Left lung (tissue), 4 donors: ENCODE measurements at regions not wholly inside any gene's neighbourhood (a gene's known extent, or its start where the extent isn't known, plus 50 kb on each side); places are given as distances from the start of the nearest gene placed in this dataset.

ENCODE experiments used
- ATAC-seq: fragments of 200-7000 bp; cut with Tn5 transposase; one replicate; pipeline ENCODE4 v1.9.1; 2020; ENCODE audit warnings: moderate library complexity
- DNase-seq, 4 donors: peaks; one replicate each; pipeline ENCODE4 v3.0.0-alpha.2; 2013 to 2020
- H3K27ac ChIP-seq, 2 donors: fragments of 200-600 bp; sonication (generic) in 1 of 2; one replicate each; pipeline versions ENCODE4 v1.5.0 to v1.8.0; 2020 to 2021
- H3K27me3 ChIP-seq, 2 donors: fragments of 200-600 bp; sonication (generic) in 1 of 2; one replicate each; pipeline versions ENCODE4 v1.5.0 to v1.8.0; 2020 to 2021
- H3K36me3 ChIP-seq, 2 donors: fragments of 200-600 bp; sonication (generic) in 1 of 2; one replicate each; pipeline versions ENCODE4 v1.5.0 to v1.8.0; 2020 to 2021
- H3K4me1 ChIP-seq, 2 donors: fragments of 200-600 bp; one replicate each; pipeline ENCODE4 v1.8.0; 2021
- H3K4me3 ChIP-seq, 2 donors: fragments of 200-600 bp; sonication (generic) in 1 of 2; one replicate each; pipeline versions ENCODE4 v1.5.0 to v1.8.0; 2020 to 2021; ENCODE audit warnings: mild to moderate bottlenecking in 1 of 2
- H3K9me3 ChIP-seq, 2 donors: fragments of 200-600 bp; sonication (generic) in 1 of 2; one replicate each; pipeline versions ENCODE4 v1.5.0 to v1.8.0; 2020 to 2021
- intact Hi-C, 2 donors: fragments of 100-400 bp; cut with DNase I; formaldehyde crosslinking; loops; one replicate each; pipeline versions ENCODE4 v1.11.2 to v1.14.2; 2022
- TF ChIP-seq, protein P1 (sequence below), 2 donors: fragments of 200-600 bp; sonication (generic) in 1 of 2; IDR thresholded peaks; one replicate each; pipeline versions ENCODE4 v1.5.0 to v1.8.0; 2021; ENCODE audit warnings: antibody characterized with exemption in 2 of 2
- donor health status: DM: no; HTN: yes; CAD: no.
- donor health status: DM: no; HTN: no; CAD: no.

GRCh38 chr21:30986965-30987364 lies 51.3 kb downstream of the KRTAP19-8 start:
- intact Hi-C loops = no loop called here
- Histone ChIP-seq H3K36me3 (no peaks in the 10 kb centered on the region), H3K4me1 (no peaks in the 10 kb centered on the region), H3K9me3 (no peaks in the 10 kb centered on the region), H3K4me3 (no peak overlapping the region), H3K27me3 (no peaks in the 10 kb centered on the region), H3K27ac (no peak overlapping the region)
- TF ChIP-seq, protein P1, sequence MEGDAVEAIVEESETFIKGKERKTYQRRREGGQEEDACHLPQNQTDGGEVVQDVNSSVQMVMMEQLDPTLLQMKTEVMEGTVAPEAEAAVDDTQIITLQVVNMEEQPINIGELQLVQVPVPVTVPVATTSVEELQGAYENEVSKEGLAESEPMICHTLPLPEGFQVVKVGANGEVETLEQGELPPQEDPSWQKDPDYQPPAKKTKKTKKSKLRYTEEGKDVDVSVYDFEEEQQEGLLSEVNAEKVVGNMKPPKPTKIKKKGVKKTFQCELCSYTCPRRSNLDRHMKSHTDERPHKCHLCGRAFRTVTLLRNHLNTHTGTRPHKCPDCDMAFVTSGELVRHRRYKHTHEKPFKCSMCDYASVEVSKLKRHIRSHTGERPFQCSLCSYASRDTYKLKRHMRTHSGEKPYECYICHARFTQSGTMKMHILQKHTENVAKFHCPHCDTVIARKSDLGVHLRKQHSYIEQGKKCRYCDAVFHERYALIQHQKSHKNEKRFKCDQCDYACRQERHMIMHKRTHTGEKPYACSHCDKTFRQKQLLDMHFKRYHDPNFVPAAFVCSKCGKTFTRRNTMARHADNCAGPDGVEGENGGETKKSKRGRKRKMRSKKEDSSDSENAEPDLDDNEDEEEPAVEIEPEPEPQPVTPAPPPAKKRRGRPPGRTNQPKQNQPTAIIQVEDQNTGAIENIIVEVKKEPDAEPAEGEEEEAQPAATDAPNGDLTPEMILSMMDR (IDR thresholded peaks at IDR 0.05) = no peak
- no peak for DNase-seq
- ATAC-seq = no peak

- TF ChIP-seq, protein P1 (IDR thresholded peaks at IDR 0.05) = no peak
- intact Hi-C loops = no loop called here
- no peaks in the 10 kb centered on the region for H3K36me3 ChIP-seq
- DNase-seq (no peak), ATAC-seq (no peak)
- H3K4me1 ChIP-seq = no peaks in the 10 kb centered on the region
- no peaks in the 10 kb centered on the region for H3K27me3 ChIP-seq
- H3K9me3 ChIP-seq = no peaks in the 10 kb centered on the region
- H3K4me3 ChIP-seq = no peak overlapping the region
- H3K27ac ChIP-seq = no peak overlapping the region
Observed at GRCh38 chr21:30984889-30985288, 53.4 kb downstream of the KRTAP19-8 start.

GRCh38 chr21:30981403-30981802 lies 56.9 kb downstream of the KRTAP19-8 start:
- ATAC-seq (no peak), DNase-seq (no peak)
- intact Hi-C loops = no loop called here
- Histone ChIP-seq H3K27me3 (no peaks in the 10 kb centered on the region), H3K36me3 (no peaks in the 10 kb centered on the region), H3K9me3 (no peaks in the 10 kb centered on the region), H3K27ac (no peak overlapping the region), H3K4me1 (no peaks in the 10 kb centered on the region), H3K4me3 (no peak overlapping the region)
- TF ChIP-seq, protein P1 (IDR thresholded peaks at IDR 0.05) = no peak

DNA sequence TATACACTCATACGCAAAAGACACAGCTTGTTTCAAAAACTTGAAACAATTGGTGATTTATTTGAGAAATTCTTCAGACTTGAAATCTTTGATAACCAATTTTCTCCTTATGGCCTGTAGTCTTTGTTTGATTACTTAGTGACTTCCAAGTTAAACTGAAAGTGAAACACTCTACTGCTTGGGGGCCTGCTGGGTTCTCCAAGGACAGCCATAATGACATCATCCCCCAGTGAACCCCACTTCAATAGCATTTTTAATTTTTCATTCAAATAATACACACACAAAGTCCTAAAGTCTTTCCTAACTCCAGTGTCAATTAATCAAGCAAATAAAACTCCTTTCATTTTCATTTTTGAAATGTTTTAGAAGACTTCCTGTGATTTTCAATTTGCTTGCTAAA lies 59.2 kb downstream of the KRTAP19-8 start:
- no peaks in the 10 kb centered on the region for H3K27me3 ChIP-seq
- ATAC-seq = no peak
- no peak overlapping the region for H3K4me3 ChIP-seq
- no peaks in the 10 kb centered on the region for H3K9me3 ChIP-seq
- no peak for DNase-seq
- intact Hi-C loops = no loop called here
- H3K4me1 ChIP-seq = no peaks in the 10 kb centered on the region
- no peaks in the 10 kb centered on the region for H3K36me3 ChIP-seq
- H3K27ac ChIP-seq = no peak overlapping the region
- TF ChIP-seq, protein P1 (IDR thresholded peaks at IDR 0.05) = no peak

- TF ChIP-seq, protein P1 (IDR thresholded peaks at IDR 0.05) = no peak
- intact Hi-C loops = no loop called here
Observed at GRCh38 chr21:30964283-30964682, 74.0 kb downstream of the KRTAP19-8 start.

More at GRCh38 chr21:30964283-30964682, 74.0 kb downstream of the KRTAP19-8 start:
- Histone ChIP-seq H3K9me3 (no peaks in the 10 kb centered on the region), H3K4me3 (no peak overlapping the region), H3K4me1 (no peaks in the 10 kb centered on the region), H3K27me3 (no peaks in the 10 kb centered on the region), H3K27ac (no peak overlapping the region), H3K36me3 (no peaks in the 10 kb centered on the region)
- ATAC-seq = no peak
- DNase-seq = no peak
